Ovary (tissue), 3 donors: ENCODE measurements at regions not wholly inside any gene's neighbourhood (a gene's known extent, or its start where the extent isn't known, plus 50 kb on each side); places are given as distances from the start of the nearest gene placed in this dataset.

ENCODE experiments used
- EP300 ChIP-seq: sonication (generic); formaldehyde crosslinking; IDR thresholded peaks from one replicate; pipeline ENCODE4 v1.6.1; 2017; ENCODE audit warnings: antibody characterized with exemption
- POLR2A ChIP-seq: fragments of 450-650 bp; IDR thresholded peaks from one replicate; pipeline ENCODE4 v1.6.1; 2017; ENCODE audit warnings: antibody characterized with exemption, mild to moderate bottlenecking, moderate library complexity
- TF ChIP-seq, protein P1 (sequence below), 3 donors: fragments of 450-650 bp in 2 of 3; fragments of 200-600 bp in 1 of 3; IDR thresholded peaks; one replicate each; pipeline versions ENCODE4 v1.5.1 to v1.8.0; 2016 to 2022; ENCODE audit warnings: antibody characterized with exemption in 3 of 3, mild to moderate bottlenecking in 1 of 3
- donor health status: DM: no; HTN: no; CAD: no.

DNA sequence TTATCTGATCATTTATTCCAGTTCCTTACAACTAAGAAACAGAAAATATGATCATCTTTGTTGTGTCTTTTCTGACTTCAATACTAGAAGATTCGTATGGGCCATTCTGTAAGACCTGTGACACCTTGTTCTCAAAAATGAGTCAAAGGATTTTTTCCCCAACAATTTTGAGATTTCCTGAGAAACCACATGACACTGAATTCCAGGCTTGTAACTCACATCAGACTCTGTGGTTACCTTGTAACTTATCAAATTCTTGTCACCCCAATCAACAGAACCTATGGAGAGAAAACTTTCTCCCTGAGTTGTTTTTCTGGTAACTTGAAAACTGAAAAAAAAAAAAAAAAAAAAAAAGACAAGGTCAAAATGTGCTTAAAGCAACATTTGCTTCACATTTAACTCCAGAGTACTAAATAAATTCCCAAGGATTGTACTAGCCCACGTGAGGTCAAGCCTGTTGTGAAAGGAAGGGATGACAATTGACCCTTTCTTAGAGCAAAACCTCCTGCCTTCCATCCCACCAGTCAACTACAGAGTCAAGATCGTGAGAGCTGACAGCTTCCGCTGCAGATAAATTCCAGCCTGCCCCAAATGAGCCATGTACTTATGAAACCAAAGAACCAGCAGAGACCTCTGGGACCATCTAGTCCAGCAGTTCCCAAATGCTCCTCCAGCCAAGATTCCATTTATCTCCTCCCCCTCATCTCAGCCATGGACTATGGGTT is 140.3 kb downstream of the TBX18 start:
- TF ChIP-seq, protein P1, sequence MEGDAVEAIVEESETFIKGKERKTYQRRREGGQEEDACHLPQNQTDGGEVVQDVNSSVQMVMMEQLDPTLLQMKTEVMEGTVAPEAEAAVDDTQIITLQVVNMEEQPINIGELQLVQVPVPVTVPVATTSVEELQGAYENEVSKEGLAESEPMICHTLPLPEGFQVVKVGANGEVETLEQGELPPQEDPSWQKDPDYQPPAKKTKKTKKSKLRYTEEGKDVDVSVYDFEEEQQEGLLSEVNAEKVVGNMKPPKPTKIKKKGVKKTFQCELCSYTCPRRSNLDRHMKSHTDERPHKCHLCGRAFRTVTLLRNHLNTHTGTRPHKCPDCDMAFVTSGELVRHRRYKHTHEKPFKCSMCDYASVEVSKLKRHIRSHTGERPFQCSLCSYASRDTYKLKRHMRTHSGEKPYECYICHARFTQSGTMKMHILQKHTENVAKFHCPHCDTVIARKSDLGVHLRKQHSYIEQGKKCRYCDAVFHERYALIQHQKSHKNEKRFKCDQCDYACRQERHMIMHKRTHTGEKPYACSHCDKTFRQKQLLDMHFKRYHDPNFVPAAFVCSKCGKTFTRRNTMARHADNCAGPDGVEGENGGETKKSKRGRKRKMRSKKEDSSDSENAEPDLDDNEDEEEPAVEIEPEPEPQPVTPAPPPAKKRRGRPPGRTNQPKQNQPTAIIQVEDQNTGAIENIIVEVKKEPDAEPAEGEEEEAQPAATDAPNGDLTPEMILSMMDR (IDR thresholded peaks at IDR 0.05): no peak
- TF ChIP-seq POLR2A (no peak), EP300 (no peak)
